IMR-90 (cell line): ENCODE measurements at regions not wholly inside any gene's neighbourhood (a gene's known extent, or its start where the extent isn't known, plus 50 kb on each side); places are given as distances from the start of the nearest gene placed in this dataset.

ENCODE experiments used
- ATAC-seq: fragments of 200-7000 bp; cut with Tn5 transposase; 2 replicates; pipeline ENCODE4 v1.9.1; 2020; ENCODE audit warnings: low read depth, mild to moderate bottlenecking, moderate library complexity
- BruUV-seq: library from RNA; stranded (reverse); fragments of 400-500 nt; replicated peaks from 2 replicates; lab custom pipeline; 2021; lab: Mats Ljungman, UMichigan
- CTCF ChIA-PET: fragments of 300-600 bp; formaldehyde crosslinking; extraction: SDS; loops from one replicate; lab custom pipeline; 2021; ENCODE audit warnings: antibody characterized with exemption; lab: Yijun Ruan, JAX
- POLR2A ChIA-PET: fragments of 300-600 bp; sonication (Branson Sonifier 250); formaldehyde crosslinking; loops from one replicate; lab custom pipeline; 2022; ENCODE audit warnings: antibody characterized with exemption; ENCODE audit not compliant: unreplicated experiment; lab: Charles Lee
- DNase-seq: peaks from one replicate; pipeline ENCODE4 v3.0.0; 2013
- H2AFZ ChIP-seq: replicated peaks from 2 replicates; pipeline ENCODE3; 2013; ENCODE audit warnings: low read length, mild to moderate bottlenecking; ENCODE audit not compliant: poor library complexity
- H2AK5ac ChIP-seq: 2 replicates; pipeline ENCODE4 v1.6.1; 2013; ENCODE audit warnings: low read depth, low read length, inconsistent platforms
- H2AK9ac ChIP-seq: replicated peaks from 2 replicates; pipeline ENCODE3; 2013; ENCODE audit warnings: mild to moderate bottlenecking, low read depth, low read length, moderate library complexity; ENCODE audit not compliant: poor library complexity
- H2BK120ac ChIP-seq: 2 replicates; pipeline ENCODE4 v1.6.1; 2013; ENCODE audit warnings: low read depth, low read length, inconsistent platforms
- H2BK15ac ChIP-seq: 3 replicates; pipeline ENCODE4 v1.6.1; 2013; ENCODE audit warnings: low read depth, low read length, inconsistent platforms
- H2BK20ac ChIP-seq: 2 replicates; pipeline ENCODE4 v1.6.1; 2013; ENCODE audit warnings: low read depth, mild to moderate bottlenecking, inconsistent platforms, low read length, moderate library complexity
- H2BK5ac ChIP-seq: 2 replicates; pipeline ENCODE4 v1.6.1; 2013; ENCODE audit warnings: mild to moderate bottlenecking, low read depth, low read length, inconsistent platforms; ENCODE audit not compliant: poor library complexity, severe bottlenecking
- H3K14ac ChIP-seq: replicated peaks from 2 replicates; pipeline ENCODE4 v1.6.1; 2013; ENCODE audit warnings: low read depth, low read length, inconsistent platforms
- H3K18ac ChIP-seq: 2 replicates; pipeline ENCODE4 v1.6.1; 2013; ENCODE audit warnings: low read depth, low read length, control low read depth
- H3K23ac ChIP-seq: 2 replicates; pipeline ENCODE4 v1.6.1; 2013; ENCODE audit warnings: low read depth, low read length, inconsistent platforms
- H3K27ac ChIP-seq: 2 replicates; pipeline ENCODE4 v1.5.1; 2013; ENCODE audit warnings: mild to moderate bottlenecking, control low read depth, low read length; ENCODE audit not compliant: insufficient read depth
- H3K27me3 ChIP-seq: 2 replicates; pipeline ENCODE4 v1.6.1; 2013; ENCODE audit warnings: low read length; ENCODE audit not compliant: control insufficient read depth, insufficient read depth
- H3K36me3 ChIP-seq: 2 replicates; pipeline ENCODE4 v1.6.1; 2013; ENCODE audit warnings: low read length, mixed read lengths; ENCODE audit not compliant: control insufficient read depth, insufficient read depth
- H3K4ac ChIP-seq: 2 replicates; pipeline ENCODE4 v1.6.1; 2013; ENCODE audit warnings: low read depth, low read length, inconsistent platforms
- H3K4me1 ChIP-seq: 2 replicates; pipeline ENCODE4 v1.6.1; 2013; ENCODE audit warnings: low read length, mixed read lengths; ENCODE audit not compliant: control insufficient read depth, insufficient read depth
- H3K4me2 ChIP-seq: 2 replicates; pipeline ENCODE4 v1.6.1; 2013; ENCODE audit warnings: low read depth, mild to moderate bottlenecking, control low read depth, low read length, moderate library complexity
- H3K4me3 ChIP-seq: 2 replicates; pipeline ENCODE4 v1.5.1; 2013; ENCODE audit warnings: low read depth, mild to moderate bottlenecking, control low read depth, low read length, moderate library complexity; ENCODE audit not compliant: insufficient read depth
- H3K56ac ChIP-seq: 2 replicates; pipeline ENCODE4 v1.6.1; 2013; ENCODE audit warnings: low read length, inconsistent platforms; ENCODE audit not compliant: insufficient read depth; ENCODE audit errors: extremely low read depth
- H3K79me1 ChIP-seq, 2 experiments: 2 replicates each; pipeline ENCODE4 v1.6.1; 2013; ENCODE audit warnings: low read length in 2 of 2, inconsistent platforms in 1 of 2, low read depth in 1 of 2
- H3K9ac ChIP-seq: 2 replicates; pipeline ENCODE4 v1.6.1; 2013; ENCODE audit warnings: low read depth, low read length, control low read depth
- H3K9me1 ChIP-seq: 2 replicates; pipeline ENCODE4 v1.6.1; 2013; ENCODE audit warnings: low read length, inconsistent platforms; ENCODE audit not compliant: insufficient read depth
- H3K9me3 ChIP-seq: 2 replicates; pipeline ENCODE4 v1.6.1; 2013; ENCODE audit warnings: low read length; ENCODE audit not compliant: control insufficient read depth, insufficient read depth
- H4K20me1 ChIP-seq: 2 replicates; pipeline ENCODE4 v1.6.1; 2013; ENCODE audit warnings: low read length, inconsistent platforms; ENCODE audit not compliant: insufficient read depth
- H4K5ac ChIP-seq: 2 replicates; pipeline ENCODE4 v1.6.1; 2013; ENCODE audit warnings: mild to moderate bottlenecking, low read depth, low read length, control low read depth
- H4K8ac ChIP-seq, 2 experiments: 2 replicates each; pipeline ENCODE4 v1.6.1; 2013; ENCODE audit warnings: low read depth in 2 of 2, low read length in 2 of 2, control low read depth in 1 of 2, inconsistent platforms in 1 of 2
- H4K91ac ChIP-seq: 2 replicates; pipeline ENCODE4 v1.6.1; 2013; ENCODE audit warnings: low read depth, low read length, inconsistent platforms; ENCODE audit not compliant: insufficient read depth
- BHLHE40 ChIP-seq: fragments of 150-350 bp; IDR thresholded peaks from 2 replicates; pipeline ENCODE4 v1.6.1; 2016; ENCODE audit warnings: mild to moderate bottlenecking, low read depth, low read length
- FOS ChIP-seq: fragments of 150-350 bp; IDR thresholded peaks from 2 replicates; pipeline ENCODE4 v1.6.1; 2016; ENCODE audit warnings: low read depth, low read length
- MXI1 ChIP-seq: IDR thresholded peaks from 2 replicates; pipeline ENCODE4 v1.6.1; 2012; ENCODE audit warnings: low read depth, mild to moderate bottlenecking, low read length, moderate library complexity, borderline replicate concordance
- RAD21 ChIP-seq: IDR thresholded peaks from 2 replicates; pipeline ENCODE4 v1.6.1; 2012; ENCODE audit warnings: low read length, improper control_type of control experiment
- RCOR1 ChIP-seq: IDR thresholded peaks from 2 replicates; pipeline ENCODE4 v1.6.1; 2012; ENCODE audit warnings: mild to moderate bottlenecking, low read length, improper control_type of control experiment; ENCODE audit not compliant: insufficient replicate concordance
- RFX5 ChIP-seq: IDR thresholded peaks from 2 replicates; pipeline ENCODE4 v1.8.0; 2012; ENCODE audit warnings: low read depth, mild to moderate bottlenecking, low read length, moderate library complexity
- SMC3 ChIP-seq: fragments of 150-350 bp; IDR thresholded peaks from 2 replicates; pipeline ENCODE4 v1.6.1; 2016; ENCODE audit warnings: low read depth, mild to moderate bottlenecking, antibody characterized with exemption, low read length, moderate library complexity
- WGBS, 2 experiments: methylation state at CpG; one replicate each; pipeline versions ENCODE4 v1.1.5 to v1.1.7; 2013; ENCODE audit warnings: missing lambda C conversion rate in 2 of 2; ENCODE audit not compliant: insufficient read length in 1 of 2; ENCODE audit errors: extremely low coverage in 2 of 2; 5-methylcytosine and 5-hydroxymethylcytosine counted together
- dilution Hi-C: fragments of 300-500 bp; cut with HindIII; formaldehyde crosslinking; loops from one replicate; pipeline ENCODE4 v1.14.3; 2018; ENCODE audit warnings: low sequenced_read_pairs; ENCODE audit not compliant: unreplicated experiment
- in situ Hi-C: fragments of 300-500 bp; cut with MboI; formaldehyde crosslinking; loops from 3 replicates; pipeline ENCODE4 v1.14.3; 2019; ENCODE audit warnings: low sequenced_read_pairs, inconsistent platforms, mixed read lengths
- intact Hi-C: fragments of 100-400 bp; cut with micrococcal nuclease; formaldehyde crosslinking; loops from 2 replicates; pipeline ENCODE4 v1.10.0; 2022
- TF ChIP-seq, protein P1 (sequence below): fragments of 150-350 bp; IDR thresholded peaks from 2 replicates; pipeline ENCODE4 v1.6.1; 2016; ENCODE audit warnings: low read depth, mild to moderate bottlenecking, low read length, moderate library complexity, borderline replicate concordance

DNA sequence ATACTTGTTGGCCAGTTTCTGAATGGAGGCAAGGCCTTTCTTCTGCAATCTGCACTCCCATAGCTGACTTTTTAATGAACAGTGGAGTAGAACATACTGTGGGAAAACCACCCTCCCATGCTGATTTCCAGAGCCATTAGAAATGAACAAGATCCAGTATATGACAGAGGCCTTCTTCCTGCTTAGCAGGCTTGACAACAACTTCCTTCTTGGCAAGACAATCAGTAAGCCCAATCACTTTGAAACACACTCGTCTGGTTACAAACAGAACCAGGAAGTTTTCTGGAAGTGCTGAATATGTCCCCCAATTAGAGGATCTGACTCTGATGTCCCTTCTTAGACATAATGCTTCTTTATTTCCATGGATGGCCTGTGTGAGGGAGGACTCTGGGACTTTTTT is 103.4 kb downstream of the SAMD9 start:
- CTCF ChIA-PET: no interaction called here
- DNase-seq (no peak), ATAC-seq (no peak)
- Histone ChIP-seq H3K4me1 (peaks cover 38% of the 10 kb centered on the region), H3K4me2 (no peak overlapping the region; the same call in 1 of the 2 replicates), H4K5ac (peak overlapping the region; percentile 98), H2BK15ac (peak overlapping the region; percentile 4), H3K56ac (peak overlapping the region; percentile 88), H3K9me3 (no peaks in the 10 kb centered on the region), H3K4me3 (no peak overlapping the region), H4K8ac (peak overlapping the region; percentile 87 to 88), H3K9ac (peak overlapping the region; percentile 46; the same call in 1 of the 2 replicates), H4K20me1 (no peaks in the 10 kb centered on the region), H2BK120ac (peak overlapping the region; percentile 99), H3K9me1 (peaks cover 11% of the 10 kb centered on the region; the same call in 1 of the 2 replicates), H3K27me3 (no peaks in the 10 kb centered on the region), H2AK5ac (peak overlapping the region; percentile 84), H3K23ac (peak overlapping the region; percentile 93), H4K91ac (peak overlapping the region; percentile 97), H3K14ac (peak overlapping the region; percentile 93), H3K18ac (peak overlapping the region; percentile 99), H2BK20ac (peak overlapping the region; percentile 97), H2BK5ac (peak overlapping the region; percentile 95), H3K4ac (peak overlapping the region; percentile 89), H3K79me1 (peaks cover 0 to 25% of the 10 kb centered on the region in 2 experiments; a peak in 3 of 4 replicates), H2AFZ (peak overlapping the region; percentile 24), H3K36me3 (no peaks in the 10 kb centered on the region), H3K27ac (peak overlapping the region; percentile 93), H2AK9ac (peak overlapping the region; percentile 6)
- intact Hi-C loops: loop anchor here (1.0 to 10.0 kb wide), 2 partner anchors 181 to 320 kb away; no protein-coding TSS in a partner anchor
- dilution Hi-C loops: no loop called here
- WGBS, 2 experiments: no CpG with 5 or more reads among the region's 1 CpG
- in situ Hi-C loops: no loop called here
- TF ChIP-seq MXI1: no peak
- no peak for TF ChIP-seq RAD21
- no peak for TF ChIP-seq SMC3
- no peak for TF ChIP-seq FOS
- TF ChIP-seq, protein P1, sequence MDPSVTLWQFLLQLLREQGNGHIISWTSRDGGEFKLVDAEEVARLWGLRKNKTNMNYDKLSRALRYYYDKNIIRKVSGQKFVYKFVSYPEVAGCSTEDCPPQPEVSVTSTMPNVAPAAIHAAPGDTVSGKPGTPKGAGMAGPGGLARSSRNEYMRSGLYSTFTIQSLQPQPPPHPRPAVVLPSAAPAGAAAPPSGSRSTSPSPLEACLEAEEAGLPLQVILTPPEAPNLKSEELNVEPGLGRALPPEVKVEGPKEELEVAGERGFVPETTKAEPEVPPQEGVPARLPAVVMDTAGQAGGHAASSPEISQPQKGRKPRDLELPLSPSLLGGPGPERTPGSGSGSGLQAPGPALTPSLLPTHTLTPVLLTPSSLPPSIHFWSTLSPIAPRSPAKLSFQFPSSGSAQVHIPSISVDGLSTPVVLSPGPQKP: no peak
- no peak for TF ChIP-seq BHLHE40
- no peak for TF ChIP-seq RFX5
- no peak for TF ChIP-seq RCOR1
- BruUV-seq: no TSS peak
- POLR2A ChIA-PET: no interaction called here
